ENCODE measurements at regions not wholly inside any gene's neighbourhood (a gene's known extent, or its start where the extent isn't known, plus 50 kb on each side); places are given as distances from the start of the nearest gene placed in this dataset.

DNA sequence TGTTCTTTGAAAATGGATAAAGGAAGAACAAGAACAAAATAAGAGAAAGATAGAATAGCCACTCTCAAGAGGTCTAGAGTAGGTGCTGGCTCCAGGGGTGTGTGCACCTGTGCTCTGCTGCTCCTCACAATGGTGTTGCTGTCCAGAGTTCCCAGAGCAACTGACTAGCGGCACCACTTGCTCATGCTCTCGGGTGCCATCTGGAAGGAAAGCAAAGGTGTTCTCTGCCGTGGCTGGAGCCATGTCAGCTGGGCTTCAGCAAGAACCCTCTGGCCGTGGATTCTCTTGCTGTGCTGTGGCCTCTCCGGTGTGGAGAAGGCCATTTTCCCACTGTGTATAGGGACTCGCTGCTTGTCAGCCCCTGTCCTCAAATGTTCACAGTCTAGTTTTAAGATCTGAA lies 114.6 kb upstream of the TEX51 start:
- TF ChIP-seq, protein P1, sequence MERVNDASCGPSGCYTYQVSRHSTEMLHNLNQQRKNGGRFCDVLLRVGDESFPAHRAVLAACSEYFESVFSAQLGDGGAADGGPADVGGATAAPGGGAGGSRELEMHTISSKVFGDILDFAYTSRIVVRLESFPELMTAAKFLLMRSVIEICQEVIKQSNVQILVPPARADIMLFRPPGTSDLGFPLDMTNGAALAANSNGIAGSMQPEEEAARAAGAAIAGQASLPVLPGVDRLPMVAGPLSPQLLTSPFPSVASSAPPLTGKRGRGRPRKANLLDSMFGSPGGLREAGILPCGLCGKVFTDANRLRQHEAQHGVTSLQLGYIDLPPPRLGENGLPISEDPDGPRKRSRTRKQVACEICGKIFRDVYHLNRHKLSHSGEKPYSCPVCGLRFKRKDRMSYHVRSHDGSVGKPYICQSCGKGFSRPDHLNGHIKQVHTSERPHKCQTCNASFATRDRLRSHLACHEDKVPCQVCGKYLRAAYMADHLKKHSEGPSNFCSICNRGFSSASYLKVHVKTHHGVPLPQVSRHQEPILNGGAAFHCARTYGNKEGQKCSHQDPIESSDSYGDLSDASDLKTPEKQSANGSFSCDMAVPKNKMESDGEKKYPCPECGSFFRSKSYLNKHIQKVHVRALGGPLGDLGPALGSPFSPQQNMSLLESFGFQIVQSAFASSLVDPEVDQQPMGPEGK (CRISPR knock-in tag; IDR thresholded peaks at IDR 0.05; ENCODE audit: borderline replicate concordance), result no peak
- no peak for TF ChIP-seq GLIS3 (CRISPR knock-in tag; IDR thresholded peaks at IDR 0.05)
- TF ChIP-seq, protein P2, sequence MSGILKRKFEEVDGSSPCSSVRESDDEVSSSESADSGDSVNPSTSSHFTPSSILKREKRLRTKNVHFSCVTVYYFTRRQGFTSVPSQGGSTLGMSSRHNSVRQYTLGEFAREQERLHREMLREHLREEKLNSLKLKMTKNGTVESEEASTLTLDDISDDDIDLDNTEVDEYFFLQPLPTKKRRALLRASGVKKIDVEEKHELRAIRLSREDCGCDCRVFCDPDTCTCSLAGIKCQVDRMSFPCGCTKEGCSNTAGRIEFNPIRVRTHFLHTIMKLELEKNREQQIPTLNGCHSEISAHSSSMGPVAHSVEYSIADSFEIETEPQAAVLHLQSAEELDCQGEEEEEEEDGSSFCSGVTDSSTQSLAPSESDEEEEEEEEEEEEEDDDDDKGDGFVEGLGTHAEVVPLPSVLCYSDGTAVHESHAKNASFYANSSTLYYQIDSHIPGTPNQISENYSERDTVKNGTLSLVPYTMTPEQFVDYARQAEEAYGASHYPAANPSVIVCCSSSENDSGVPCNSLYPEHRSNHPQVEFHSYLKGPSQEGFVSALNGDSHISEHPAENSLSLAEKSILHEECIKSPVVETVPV (CRISPR knock-in tag; IDR thresholded peaks at IDR 0.05), result no peak
- TF ChIP-seq ZNF565 (CRISPR knock-in tag; conservative IDR thresholded peaks at IDR 0.05; ENCODE audit: low read depth), result no peak
- TF ChIP-seq ESRRG (CRISPR knock-in tag; IDR thresholded peaks at IDR 0.05), result no peak
- TF ChIP-seq ZNF70 (CRISPR knock-in tag; IDR thresholded peaks at IDR 0.05), result no peak
- TF ChIP-seq ZFP3 (CRISPR knock-in tag; IDR thresholded peaks at IDR 0.05), result no peak
- TF ChIP-seq, protein P3, sequence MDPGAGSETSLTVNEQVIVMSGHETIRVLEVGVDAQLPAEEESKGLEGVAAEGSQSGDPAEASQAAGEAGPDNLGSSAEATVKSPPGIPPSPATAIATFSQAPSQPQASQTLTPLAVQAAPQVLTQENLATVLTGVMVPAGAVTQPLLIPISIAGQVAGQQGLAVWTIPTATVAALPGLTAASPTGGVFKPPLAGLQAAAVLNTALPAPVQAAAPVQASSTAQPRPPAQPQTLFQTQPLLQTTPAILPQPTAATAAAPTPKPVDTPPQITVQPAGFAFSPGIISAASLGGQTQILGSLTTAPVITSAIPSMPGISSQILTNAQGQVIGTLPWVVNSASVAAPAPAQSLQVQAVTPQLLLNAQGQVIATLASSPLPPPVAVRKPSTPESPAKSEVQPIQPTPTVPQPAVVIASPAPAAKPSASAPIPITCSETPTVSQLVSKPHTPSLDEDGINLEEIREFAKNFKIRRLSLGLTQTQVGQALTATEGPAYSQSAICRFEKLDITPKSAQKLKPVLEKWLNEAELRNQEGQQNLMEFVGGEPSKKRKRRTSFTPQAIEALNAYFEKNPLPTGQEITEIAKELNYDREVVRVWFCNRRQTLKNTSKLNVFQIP (CRISPR knock-in tag; IDR thresholded peaks at IDR 0.05; ENCODE audit: borderline replicate concordance, low read depth), result no peak
- TF ChIP-seq, protein P4, sequence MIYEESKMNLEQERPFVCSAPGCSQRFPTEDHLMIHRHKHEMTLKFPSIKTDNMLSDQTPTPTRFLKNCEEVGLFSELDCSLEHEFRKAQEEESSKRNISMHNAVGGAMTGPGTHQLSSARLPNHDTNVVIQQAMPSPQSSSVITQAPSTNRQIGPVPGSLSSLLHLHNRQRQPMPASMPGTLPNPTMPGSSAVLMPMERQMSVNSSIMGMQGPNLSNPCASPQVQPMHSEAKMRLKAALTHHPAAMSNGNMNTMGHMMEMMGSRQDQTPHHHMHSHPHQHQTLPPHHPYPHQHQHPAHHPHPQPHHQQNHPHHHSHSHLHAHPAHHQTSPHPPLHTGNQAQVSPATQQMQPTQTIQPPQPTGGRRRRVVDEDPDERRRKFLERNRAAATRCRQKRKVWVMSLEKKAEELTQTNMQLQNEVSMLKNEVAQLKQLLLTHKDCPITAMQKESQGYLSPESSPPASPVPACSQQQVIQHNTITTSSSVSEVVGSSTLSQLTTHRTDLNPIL (CRISPR knock-in tag; IDR thresholded peaks at IDR 0.05; ENCODE audit: low read depth), result no peak
